Left ventricle myocardium superior (tissue), 1 donor: ENCODE measurements at regions not wholly inside any gene's neighbourhood (a gene's known extent, or its start where the extent isn't known, plus 50 kb on each side); places are given as distances from the start of the nearest gene placed in this dataset.

Experiments
- ATAC-seq: fragments of 200-7000 bp; cut with Tn5 transposase; one replicate; pipeline ENCODE4 v1.9.1; 2020; ENCODE audit warnings: mild to moderate bottlenecking, moderate library complexity
- DNase-seq: peaks from one replicate; pipeline ENCODE4 v3.0.0-alpha.2; 2020
- intact Hi-C: fragments of 100-400 bp; cut with micrococcal nuclease; formaldehyde crosslinking; loops from one replicate; pipeline ENCODE4 v1.11.0; 2022
- donor health status: DM: no; HTN: yes; CAD: no; lungs with severe emphysema.

GRCh38 chr9:28887188-28887884 is 1314.1 kb upstream of the C9orf72 start:
- intact Hi-C loops, result no loop called here

GRCh38 chr9:28888806-28889205 is 1315.5 kb upstream of the C9orf72 start:
- ATAC-seq (no peak), DNase-seq (no peak)
- intact Hi-C loops, result no loop called here

More at GRCh38 chr9:28887188-28887884, 1314.1 kb upstream of the C9orf72 start:
- DNase-seq (no peak), ATAC-seq (no peak)

GRCh38 chr9:28892538-28892937 is 1319.3 kb upstream of the C9orf72 start:
- no peak for ATAC-seq
- no peak for DNase-seq
- intact Hi-C loops, result no loop called here

- no peak for DNase-seq
- intact Hi-C loops, result no loop called here
- no peak for ATAC-seq
Measured at GRCh38 chr9:28899267-28899666, 1326.0 kb upstream of the C9orf72 start.

GRCh38 chr9:28899926-28900325 is 1326.6 kb upstream of the C9orf72 start:
- no peak for DNase-seq

GRCh38 chr9:28900406-28900805 is 1327.1 kb upstream of the C9orf72 start:
- ATAC-seq, result no peak
- intact Hi-C loops, result no loop called here
- DNase-seq, result no peak

More at GRCh38 chr9:28899926-28900325, 1326.6 kb upstream of the C9orf72 start:
- no peak for ATAC-seq
- intact Hi-C loops, result no loop called here

- intact Hi-C loops, result no loop called here
Measured at GRCh38 chr9:28909526-28909925, 1336.2 kb upstream of the C9orf72 start.

GRCh38 chr9:28912621-28913020 is 1339.3 kb upstream of the C9orf72 start:
- DNase-seq, result no peak
- intact Hi-C loops, result loop anchor here (5.0 kb wide), 1 partner anchor 35 kb away; no protein-coding TSS in a partner anchor
- ATAC-seq, result no peak

More at GRCh38 chr9:28909526-28909925, 1336.2 kb upstream of the C9orf72 start:
- ATAC-seq, result no peak
- no peak for DNase-seq

- DNase-seq, result no peak
- intact Hi-C loops, result no loop called here
- no peak for ATAC-seq
Measured at GRCh38 chr9:28915202-28915930, 1342.1 kb upstream of the C9orf72 start.

- DNase-seq, result no peak
- intact Hi-C loops, result no loop called here
Measured at GRCh38 chr9:28916348-28916747, 1343.1 kb upstream of the C9orf72 start.

GRCh38 chr9:28921857-28922500 is 1348.7 kb upstream of the C9orf72 start:
- ATAC-seq (no peak), DNase-seq (no peak)
- intact Hi-C loops, result no loop called here

More at GRCh38 chr9:28916348-28916747, 1343.1 kb upstream of the C9orf72 start:
- ATAC-seq, result no peak

GRCh38 chr9:28922891-28923290 is 1349.6 kb upstream of the C9orf72 start:
- intact Hi-C loops, result no loop called here
- DNase-seq (no peak), ATAC-seq (no peak)

- intact Hi-C loops, result no loop called here
- ATAC-seq (no peak), DNase-seq (no peak)
Measured at GRCh38 chr9:28923351-28923750, 1350.1 kb upstream of the C9orf72 start.

- DNase-seq (no peak), ATAC-seq (no peak)
- intact Hi-C loops, result no loop called here
Measured at GRCh38 chr9:28925157-28925556, 1351.9 kb upstream of the C9orf72 start.

GRCh38 chr9:28926306-28926705 is 1353.0 kb upstream of the C9orf72 start:
- intact Hi-C loops, result no loop called here
- DNase-seq (no peak), ATAC-seq (no peak)

GRCh38 chr9:28927691-28928090 is 1354.4 kb upstream of the C9orf72 start:
- no peak for ATAC-seq

GRCh38 chr9:28929433-28929832 is 1356.2 kb upstream of the C9orf72 start:
- ATAC-seq, result no peak
- no peak for DNase-seq
- intact Hi-C loops, result no loop called here

More at GRCh38 chr9:28927691-28928090, 1354.4 kb upstream of the C9orf72 start:
- intact Hi-C loops, result no loop called here
- no peak for DNase-seq

GRCh38 chr9:28930766-28931165 is 1357.5 kb upstream of the C9orf72 start:
- DNase-seq (no peak), ATAC-seq (no peak)
- intact Hi-C loops, result no loop called here

- DNase-seq, result no peak
- intact Hi-C loops, result no loop called here
- ATAC-seq, result no peak
Measured at GRCh38 chr9:28934111-28934510, 1360.8 kb upstream of the C9orf72 start.

GRCh38 chr9:28938981-28939380 is 1365.7 kb upstream of the C9orf72 start:
- intact Hi-C loops, result no loop called here
- DNase-seq, result no peak
- no peak for ATAC-seq
